MM.1S (cell line): ENCODE measurements at regions not wholly inside any gene's neighbourhood (a gene's known extent, or its start where the extent isn't known, plus 50 kb on each side); places are given as distances from the start of the nearest gene placed in this dataset.

ENCODE experiments used
- DNase-seq: peaks from one replicate; pipeline ENCODE4 v3.0.0-alpha.2; 2015
- H2AFZ ChIP-seq: fragments of 300-600 bp; sonication (generic); 2 replicates; pipeline ENCODE4 v1.6.0; 2016; ENCODE audit warnings: antibody characterized with exemption, low read length
- H3F3A ChIP-seq: fragments of 300-600 bp; sonication (generic); 2 replicates; pipeline ENCODE4 v1.6.1; 2016; ENCODE audit warnings: mild to moderate bottlenecking, antibody characterized with exemption, low read length, moderate library complexity, mixed read lengths; ENCODE audit not compliant: insufficient read depth
- H3K27ac ChIP-seq: fragments of 300-600 bp; sonication (generic); 2 replicates; pipeline ENCODE4 v1.5.1; 2016; ENCODE audit warnings: mild to moderate bottlenecking, low read length
- H3K27me3 ChIP-seq: fragments of 300-600 bp; sonication (generic); replicated peaks from 2 replicates; pipeline ENCODE4 v1.6.0; 2016; ENCODE audit warnings: low read length; ENCODE audit not compliant: insufficient read depth
- H3K36me3 ChIP-seq: fragments of 300-600 bp; sonication (generic); replicated peaks from 2 replicates; pipeline ENCODE4 v1.6.1; 2016; ENCODE audit warnings: mild to moderate bottlenecking, low read length, mixed read lengths; ENCODE audit not compliant: insufficient read depth
- H3K4me1 ChIP-seq: fragments of 300-600 bp; sonication (generic); 2 replicates; pipeline ENCODE4 v1.6.1; 2016; ENCODE audit warnings: low read length, mixed read lengths
- H3K4me2 ChIP-seq: fragments of 300-600 bp; sonication (generic); 2 replicates; pipeline ENCODE4 v1.6.0; 2016; ENCODE audit warnings: low read depth, low read length
- H3K4me3 ChIP-seq: fragments of 300-600 bp; sonication (generic); 2 replicates; pipeline ENCODE4 v1.5.1; 2016; ENCODE audit warnings: low read length, mixed read lengths
- H3K79me2 ChIP-seq: fragments of 300-600 bp; sonication (generic); 2 replicates; pipeline ENCODE4 v1.6.1; 2016; ENCODE audit warnings: mixed run types, low read length, mixed read lengths
- H3K9ac ChIP-seq: fragments of 300-600 bp; sonication (generic); 2 replicates; pipeline ENCODE4 v1.6.1; 2016; ENCODE audit warnings: low read length, mixed read lengths
- H3K9me2 ChIP-seq: fragments of 300-600 bp; sonication (generic); replicated peaks from 2 replicates; pipeline ENCODE4 v1.6.1; 2016; ENCODE audit warnings: mild to moderate bottlenecking, low read length, mixed read lengths; ENCODE audit not compliant: insufficient read depth
- H3K9me3 ChIP-seq: fragments of 300-600 bp; sonication (generic); replicated peaks from 2 replicates; pipeline ENCODE4 v1.6.1; 2016; ENCODE audit warnings: mild to moderate bottlenecking, low read length, mixed read lengths; ENCODE audit not compliant: insufficient read depth
- H4K20me1 ChIP-seq: fragments of 300-600 bp; sonication (generic); 2 replicates; pipeline ENCODE4 v1.6.1; 2016; ENCODE audit warnings: mild to moderate bottlenecking, low read length, moderate library complexity, mixed read lengths; ENCODE audit not compliant: insufficient read depth
- CTCF ChIP-seq: fragments of 300-600 bp; sonication (generic); IDR thresholded peaks from 2 replicates; pipeline ENCODE4 v1.5.1; 2016; ENCODE audit warnings: antibody characterized with exemption, low read length, mixed read lengths
- EZH2 ChIP-seq: fragments of 300-600 bp; sonication (generic); optimal IDR thresholded peaks from 2 replicates; pipeline ENCODE3; 2017; ENCODE audit warnings: low read depth, mild to moderate bottlenecking, antibody characterized with exemption, low read length, mixed read lengths
- EZH2phosphoT487 ChIP-seq: fragments of 300-600 bp; sonication (generic); IDR thresholded peaks from 2 replicates; pipeline ENCODE4 v1.6.1; 2018; ENCODE audit warnings: antibody characterized with exemption, low read length

- H3K36me3 ChIP-seq = no peaks in the 10 kb centered on the region
- H3K79me2 ChIP-seq = no peaks in the 10 kb centered on the region
- DNase-seq = no peak
- H3K4me1 ChIP-seq = no peaks in the 10 kb centered on the region
- H2AFZ ChIP-seq = no peak overlapping the region
- no peak overlapping the region for H3K9ac ChIP-seq
- no peak overlapping the region for H3K4me3 ChIP-seq
- no peak overlapping the region for H3K27ac ChIP-seq
- H4K20me1 ChIP-seq = no peaks in the 10 kb centered on the region
- no peak overlapping the region for H3K4me2 ChIP-seq
- H3K9me2 ChIP-seq = no peaks in the 10 kb centered on the region
- TF ChIP-seq CTCF (no peak), EZH2 (no peak), EZH2phosphoT487 (no peak)
- no peaks in the 10 kb centered on the region for H3K27me3 ChIP-seq
- H3K9me3 ChIP-seq = no peaks in the 10 kb centered on the region
- no peaks in the 10 kb centered on the region for H3F3A ChIP-seq
These were observed 314.2 kb downstream of the ADRA2A start for GRCh38 chr10:111390813-111391563.

- H3K4me3 ChIP-seq = no peak overlapping the region
- no peaks in the 10 kb centered on the region for H3K79me2 ChIP-seq
- no peaks in the 10 kb centered on the region for H3K9me2 ChIP-seq
- H4K20me1 ChIP-seq = no peaks in the 10 kb centered on the region
- TF ChIP-seq CTCF (no peak), EZH2phosphoT487 (no peak), EZH2 (no peak)
- no peaks in the 10 kb centered on the region for H3K9me3 ChIP-seq
- no peaks in the 10 kb centered on the region for H3K4me1 ChIP-seq
- no peak for DNase-seq
- no peaks in the 10 kb centered on the region for H3K36me3 ChIP-seq
- H3K4me2 ChIP-seq = no peak overlapping the region
- no peak overlapping the region for H3K27ac ChIP-seq
- H3K27me3 ChIP-seq = no peaks in the 10 kb centered on the region
- H3K9ac ChIP-seq = no peak overlapping the region
- H2AFZ ChIP-seq = no peak overlapping the region
- no peaks in the 10 kb centered on the region for H3F3A ChIP-seq
These were observed 315.3 kb downstream of the ADRA2A start for GRCh38 chr10:111392159-111392558.

GRCh38 chr10:111392910-111393309 is 316.1 kb downstream of the ADRA2A start:
- TF ChIP-seq CTCF (no peak), EZH2 (no peak), EZH2phosphoT487 (no peak)
- Histone ChIP-seq H3K4me1 (no peaks in the 10 kb centered on the region), H2AFZ (no peak overlapping the region), H3K27ac (no peak overlapping the region), H3K9me2 (no peaks in the 10 kb centered on the region), H3K9me3 (no peaks in the 10 kb centered on the region), H3K4me2 (no peak overlapping the region), H3F3A (no peaks in the 10 kb centered on the region), H3K4me3 (no peak overlapping the region), H3K27me3 (no peaks in the 10 kb centered on the region), H4K20me1 (no peaks in the 10 kb centered on the region), H3K79me2 (no peaks in the 10 kb centered on the region), H3K36me3 (no peaks in the 10 kb centered on the region), H3K9ac (no peak overlapping the region)
- no peak for DNase-seq
